ENCODE measurements at regions not wholly inside any gene's neighbourhood (a gene's known extent, or its start where the extent isn't known, plus 50 kb on each side); places are given as distances from the start of the nearest gene placed in this dataset.

DNA sequence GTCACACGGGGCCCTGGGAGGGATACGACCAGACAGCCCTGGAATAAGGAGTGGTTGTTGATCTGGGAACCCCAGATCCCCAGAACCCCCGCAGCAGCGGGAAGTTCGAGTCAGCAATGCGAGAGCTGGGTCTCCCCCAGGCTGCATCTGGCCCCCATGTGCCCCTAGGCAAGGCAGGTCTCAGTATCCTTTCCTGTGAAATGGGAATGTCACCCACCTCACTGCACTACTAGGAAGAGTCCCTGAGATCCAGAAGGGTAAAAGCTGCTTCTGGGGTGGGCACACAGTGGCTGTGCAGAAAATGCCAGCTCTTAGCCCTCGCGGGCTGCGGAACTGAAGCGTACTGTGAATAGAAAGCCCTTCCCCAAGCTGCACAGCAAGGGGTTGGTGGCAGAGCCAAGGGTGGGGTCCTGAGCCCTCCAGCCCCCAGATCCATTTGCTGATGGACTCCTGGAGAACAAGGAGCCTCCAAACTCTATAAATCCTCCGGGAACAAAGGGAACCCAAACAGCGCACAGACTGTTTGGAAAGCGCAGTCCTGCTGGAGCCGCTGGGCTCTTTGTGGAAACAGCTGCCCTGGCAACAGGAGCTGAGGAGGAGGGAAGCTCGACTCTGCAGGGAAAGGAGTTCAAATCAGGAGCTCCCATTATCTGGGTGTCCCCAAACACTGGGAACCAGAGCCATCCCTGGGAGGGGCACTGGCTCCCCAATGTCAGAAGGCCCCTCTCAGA, 68.2 kb upstream of the SHISAL1 start (continued):
- TF ChIP-seq, protein P1, sequence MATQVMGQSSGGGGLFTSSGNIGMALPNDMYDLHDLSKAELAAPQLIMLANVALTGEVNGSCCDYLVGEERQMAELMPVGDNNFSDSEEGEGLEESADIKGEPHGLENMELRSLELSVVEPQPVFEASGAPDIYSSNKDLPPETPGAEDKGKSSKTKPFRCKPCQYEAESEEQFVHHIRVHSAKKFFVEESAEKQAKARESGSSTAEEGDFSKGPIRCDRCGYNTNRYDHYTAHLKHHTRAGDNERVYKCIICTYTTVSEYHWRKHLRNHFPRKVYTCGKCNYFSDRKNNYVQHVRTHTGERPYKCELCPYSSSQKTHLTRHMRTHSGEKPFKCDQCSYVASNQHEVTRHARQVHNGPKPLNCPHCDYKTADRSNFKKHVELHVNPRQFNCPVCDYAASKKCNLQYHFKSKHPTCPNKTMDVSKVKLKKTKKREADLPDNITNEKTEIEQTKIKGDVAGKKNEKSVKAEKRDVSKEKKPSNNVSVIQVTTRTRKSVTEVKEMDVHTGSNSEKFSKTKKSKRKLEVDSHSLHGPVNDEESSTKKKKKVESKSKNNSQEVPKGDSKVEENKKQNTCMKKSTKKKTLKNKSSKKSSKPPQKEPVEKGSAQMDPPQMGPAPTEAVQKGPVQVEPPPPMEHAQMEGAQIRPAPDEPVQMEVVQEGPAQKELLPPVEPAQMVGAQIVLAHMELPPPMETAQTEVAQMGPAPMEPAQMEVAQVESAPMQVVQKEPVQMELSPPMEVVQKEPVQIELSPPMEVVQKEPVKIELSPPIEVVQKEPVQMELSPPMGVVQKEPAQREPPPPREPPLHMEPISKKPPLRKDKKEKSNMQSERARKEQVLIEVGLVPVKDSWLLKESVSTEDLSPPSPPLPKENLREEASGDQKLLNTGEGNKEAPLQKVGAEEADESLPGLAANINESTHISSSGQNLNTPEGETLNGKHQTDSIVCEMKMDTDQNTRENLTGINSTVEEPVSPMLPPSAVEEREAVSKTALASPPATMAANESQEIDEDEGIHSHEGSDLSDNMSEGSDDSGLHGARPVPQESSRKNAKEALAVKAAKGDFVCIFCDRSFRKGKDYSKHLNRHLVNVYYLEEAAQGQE (IDR thresholded peaks at IDR 0.05; ENCODE audit: low read depth, low read length) = no peak
- TF ChIP-seq, protein P2, sequence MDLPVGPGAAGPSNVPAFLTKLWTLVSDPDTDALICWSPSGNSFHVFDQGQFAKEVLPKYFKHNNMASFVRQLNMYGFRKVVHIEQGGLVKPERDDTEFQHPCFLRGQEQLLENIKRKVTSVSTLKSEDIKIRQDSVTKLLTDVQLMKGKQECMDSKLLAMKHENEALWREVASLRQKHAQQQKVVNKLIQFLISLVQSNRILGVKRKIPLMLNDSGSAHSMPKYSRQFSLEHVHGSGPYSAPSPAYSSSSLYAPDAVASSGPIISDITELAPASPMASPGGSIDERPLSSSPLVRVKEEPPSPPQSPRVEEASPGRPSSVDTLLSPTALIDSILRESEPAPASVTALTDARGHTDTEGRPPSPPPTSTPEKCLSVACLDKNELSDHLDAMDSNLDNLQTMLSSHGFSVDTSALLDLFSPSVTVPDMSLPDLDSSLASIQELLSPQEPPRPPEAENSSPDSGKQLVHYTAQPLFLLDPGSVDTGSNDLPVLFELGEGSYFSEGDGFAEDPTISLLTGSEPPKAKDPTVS (IDR thresholded peaks at IDR 0.05; ENCODE audit: low read depth, low read length) = no peak
- TF ChIP-seq NR2F1 (conservative IDR thresholded peaks at IDR 0.05) = no peak
- no peak for TF ChIP-seq RCOR1 (conservative IDR thresholded peaks at IDR 0.05; ENCODE audit: low read depth, low read length)
- no peak for TF ChIP-seq ZZZ3 (IDR thresholded peaks at IDR 0.05; ENCODE audit: control insufficient read depth, insufficient read length, low read depth)

Data from GM12878 (cell line).